CD1c-positive myeloid dendritic cell (primary cell): ENCODE measurements at regions not wholly inside any gene's neighbourhood (a gene's known extent, or its start where the extent isn't known, plus 50 kb on each side); places are given as distances from the start of the nearest gene placed in this dataset.

Experiments
- DNase-seq: peaks from one replicate; pipeline ENCODE4 v3.0.0-alpha.2; 2016; ENCODE audit errors: extremely low spot score

DNA sequence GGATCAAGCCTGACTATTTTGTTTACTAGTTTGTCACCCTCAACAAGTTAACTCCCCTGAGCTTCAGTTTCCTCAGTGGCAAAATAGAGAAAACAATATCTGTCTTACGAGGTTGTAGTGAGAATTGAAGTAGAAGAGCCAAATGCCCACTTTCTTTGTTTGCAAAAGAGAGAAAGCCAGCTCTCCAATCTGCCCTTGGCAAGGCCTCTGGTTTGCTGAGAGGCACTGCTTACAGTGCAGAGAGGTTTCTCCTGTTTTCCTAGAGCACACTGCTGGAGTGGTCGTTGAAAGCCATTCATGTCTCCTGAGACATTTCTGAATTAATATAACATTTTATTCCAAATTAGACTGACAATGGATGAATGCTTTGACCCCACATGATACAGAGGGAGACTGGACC is 260.5 kb upstream of the IGF1R start:
- no peak for DNase-seq

GRCh38 chr15:98390946-98391530 is 257.3 kb upstream of the IGF1R start:
- DNase-seq: no peak

- no peak for DNase-seq
Observed at GRCh38 chr15:98391568-98391967, 256.8 kb upstream of the IGF1R start.

- DNase-seq: no peak
Observed at GRCh38 chr15:98393471-98393870, 254.9 kb upstream of the IGF1R start.

DNA sequence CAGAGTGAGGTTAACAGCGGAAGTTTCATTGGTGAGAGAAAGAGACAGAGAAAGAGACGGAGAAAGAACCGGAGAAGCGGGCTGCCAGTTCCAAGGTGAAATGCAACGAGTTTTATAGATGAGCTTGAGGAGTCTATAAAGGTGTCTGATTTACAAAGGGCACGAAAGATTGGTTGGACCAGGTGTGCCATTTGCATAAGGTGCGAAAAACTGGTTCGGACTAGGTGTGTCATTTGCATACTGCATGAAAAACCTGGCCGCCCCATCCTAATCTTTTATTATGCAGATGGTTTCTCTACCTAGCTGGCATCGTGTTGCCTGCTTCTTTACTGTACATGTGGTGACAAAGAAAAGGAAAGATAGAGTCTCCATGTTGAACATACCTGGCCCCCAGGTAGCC is 253.8 kb upstream of the IGF1R start:
- DNase-seq: no peak

DNA sequence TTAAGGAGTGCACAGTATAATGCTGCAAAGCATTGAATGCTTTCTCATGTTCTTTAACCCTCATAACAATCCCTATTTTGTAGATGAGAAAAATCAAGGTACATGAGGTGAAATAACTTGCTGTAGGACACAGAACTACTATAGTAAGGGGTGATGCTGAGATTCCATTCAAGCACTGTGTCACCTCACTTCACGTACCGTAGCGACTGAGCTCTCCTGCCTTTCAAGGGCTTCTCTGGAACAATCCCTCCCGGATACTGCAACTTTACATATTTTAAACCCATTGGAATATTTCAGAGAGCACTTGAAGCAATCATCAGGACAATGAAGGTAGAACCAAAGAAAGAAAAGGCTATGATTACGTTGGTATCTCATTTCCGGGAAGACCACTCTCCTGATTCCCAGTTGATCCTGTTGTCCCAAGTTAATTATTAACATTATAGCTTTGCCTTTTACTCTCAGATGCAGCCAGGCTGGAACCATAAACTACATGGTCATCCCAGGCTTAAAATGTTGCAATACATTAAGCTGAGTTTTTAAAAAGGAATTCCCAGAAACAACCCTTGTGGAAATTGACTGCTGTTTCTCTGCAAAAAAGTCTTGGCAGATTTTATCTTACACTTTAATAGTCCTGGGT is 252.2 kb upstream of the IGF1R start:
- no peak for DNase-seq

DNA sequence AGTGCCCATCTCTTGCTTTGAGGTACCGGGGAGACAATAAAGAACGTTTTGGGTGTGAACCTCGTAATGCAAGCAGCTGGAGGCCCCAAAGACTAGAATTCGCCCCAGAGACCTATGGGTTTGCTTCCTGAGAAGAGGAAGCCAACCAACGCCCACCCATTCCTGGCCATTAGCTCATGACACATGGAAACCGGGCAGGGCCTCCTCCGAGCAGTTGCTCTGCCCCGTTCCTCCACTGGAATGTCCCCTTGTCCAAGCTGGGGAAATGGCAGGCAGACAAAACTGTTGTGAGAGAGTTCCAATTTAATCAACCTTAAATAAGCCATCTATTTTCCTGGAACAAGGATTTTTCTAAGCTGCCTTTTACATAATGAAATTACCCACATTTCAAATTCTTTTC is 250.9 kb upstream of the IGF1R start:
- DNase-seq: no peak

GRCh38 chr15:98398056-98398455 is 250.3 kb upstream of the IGF1R start:
- no peak for DNase-seq

DNA sequence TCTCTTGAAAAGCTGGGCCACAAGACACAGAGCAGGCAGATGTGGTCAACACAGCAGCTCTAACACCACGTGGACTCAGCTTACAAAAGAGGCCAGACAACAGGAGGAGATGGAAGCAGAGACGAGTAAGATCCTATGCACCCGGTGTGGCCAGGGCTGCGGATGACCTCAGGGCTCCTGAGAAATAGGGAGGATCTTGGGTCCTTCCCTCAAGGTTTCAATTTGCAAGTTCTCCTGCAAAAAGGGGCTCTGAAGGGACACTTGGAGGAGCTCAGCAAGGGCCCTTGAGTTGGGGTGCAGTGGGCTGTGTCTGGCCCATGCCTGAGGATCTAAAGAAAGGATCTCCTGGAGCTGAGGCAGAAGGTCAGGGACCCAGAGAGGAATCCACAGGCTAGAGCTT is 249.5 kb upstream of the IGF1R start:
- DNase-seq: no peak

DNA sequence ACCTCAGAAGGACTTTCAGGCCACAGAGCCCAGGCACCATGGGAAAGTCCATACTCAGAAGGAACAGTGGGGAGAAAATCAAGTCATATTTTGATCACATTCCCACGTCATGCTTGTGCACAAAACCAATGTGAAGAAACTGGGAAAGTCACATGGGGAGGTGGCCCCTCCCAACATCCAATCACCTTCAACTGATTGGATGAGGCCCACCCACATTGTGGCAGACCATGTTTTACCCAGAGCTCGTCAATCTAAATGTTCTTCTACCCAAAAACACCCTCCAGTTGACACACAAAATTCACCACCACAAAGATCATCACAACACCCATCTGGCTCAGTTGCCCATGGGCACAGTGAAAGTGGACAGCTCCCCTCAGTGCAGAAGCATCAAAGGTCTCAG is 248.2 kb upstream of the IGF1R start:
- DNase-seq: no peak

GRCh38 chr15:98401029-98401428 is 247.3 kb upstream of the IGF1R start:
- no peak for DNase-seq

DNA sequence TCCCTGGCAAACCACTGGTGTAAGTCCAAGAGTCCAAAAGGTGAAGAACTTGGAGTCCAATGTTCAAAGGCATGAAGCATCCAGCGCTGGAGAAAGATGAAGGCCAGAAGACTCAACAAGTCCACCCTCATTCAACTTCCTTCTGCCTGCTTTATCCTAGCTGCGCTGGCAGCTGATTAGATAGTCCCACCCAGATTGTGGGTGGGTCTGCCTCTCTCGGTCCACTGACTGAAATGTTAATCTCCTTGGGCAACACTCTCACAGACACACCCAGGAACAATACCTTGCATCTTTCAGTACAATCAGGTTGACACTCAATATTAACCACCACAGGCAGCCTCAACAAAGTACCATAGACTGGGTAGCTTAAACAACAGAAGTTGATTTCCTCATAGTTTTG is 245.9 kb upstream of the IGF1R start:
- no peak for DNase-seq

DNA sequence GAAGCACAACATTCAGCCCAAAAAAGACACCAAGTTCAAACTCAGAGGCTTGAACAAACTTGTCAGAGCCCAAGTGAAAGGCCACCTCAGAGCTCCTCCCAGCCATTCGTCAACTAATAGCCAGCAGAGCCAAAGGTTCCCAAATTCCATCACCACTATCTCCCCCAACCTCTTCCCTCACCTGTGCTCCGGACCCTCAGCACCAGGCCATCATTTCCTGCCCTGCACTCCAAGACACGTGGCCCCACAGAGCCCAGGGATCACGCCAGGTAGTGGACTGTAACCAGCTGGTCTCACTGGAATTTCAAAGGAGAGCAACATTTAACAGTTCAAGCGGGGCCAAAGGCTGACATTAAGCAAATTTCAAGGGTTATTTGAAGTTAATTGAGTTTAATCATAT is 245.2 kb upstream of the IGF1R start:
- no peak for DNase-seq

DNA sequence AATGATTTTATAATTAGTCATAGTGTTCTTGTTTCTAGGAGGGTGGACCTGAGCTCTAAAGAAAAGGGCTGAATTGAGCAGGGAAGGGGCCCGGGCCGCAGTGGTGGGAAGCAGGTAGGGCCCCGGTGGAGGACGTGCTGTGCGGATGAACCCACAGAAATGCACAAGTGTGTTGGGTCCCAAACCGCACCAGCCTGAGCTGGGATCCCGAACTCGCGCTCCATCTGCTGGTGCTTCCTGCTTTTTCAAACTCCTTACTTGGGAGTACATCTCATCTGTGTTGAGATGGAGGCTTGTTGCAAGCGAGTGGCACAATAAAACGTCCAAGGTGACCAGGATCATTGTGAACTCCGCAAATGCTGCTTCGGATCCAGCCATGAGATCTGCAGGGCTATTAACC is 244.8 kb upstream of the IGF1R start:
- no peak for DNase-seq

- DNase-seq: no peak
Observed at GRCh38 chr15:98405013-98405412, 243.3 kb upstream of the IGF1R start.

DNA sequence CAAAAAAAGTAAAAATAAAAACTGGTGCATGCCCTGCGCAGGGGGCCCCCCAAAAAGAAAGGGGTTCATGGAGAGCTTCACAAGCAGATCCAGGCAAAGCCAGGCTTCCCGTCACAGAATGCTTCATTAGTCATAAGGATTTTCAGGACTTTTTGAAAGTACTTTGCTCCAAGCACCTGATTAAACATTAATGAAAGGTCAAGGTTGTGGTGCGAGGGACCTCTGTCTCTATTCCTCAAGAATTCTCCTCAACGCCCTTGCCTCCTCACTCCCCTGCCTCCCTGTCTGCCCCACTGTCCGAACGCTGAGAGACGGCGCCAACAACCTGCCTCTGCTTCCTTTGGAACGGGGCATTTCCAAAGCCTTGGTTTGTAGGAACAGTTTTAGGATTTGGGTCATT is 240.1 kb upstream of the IGF1R start:
- no peak for DNase-seq

DNA sequence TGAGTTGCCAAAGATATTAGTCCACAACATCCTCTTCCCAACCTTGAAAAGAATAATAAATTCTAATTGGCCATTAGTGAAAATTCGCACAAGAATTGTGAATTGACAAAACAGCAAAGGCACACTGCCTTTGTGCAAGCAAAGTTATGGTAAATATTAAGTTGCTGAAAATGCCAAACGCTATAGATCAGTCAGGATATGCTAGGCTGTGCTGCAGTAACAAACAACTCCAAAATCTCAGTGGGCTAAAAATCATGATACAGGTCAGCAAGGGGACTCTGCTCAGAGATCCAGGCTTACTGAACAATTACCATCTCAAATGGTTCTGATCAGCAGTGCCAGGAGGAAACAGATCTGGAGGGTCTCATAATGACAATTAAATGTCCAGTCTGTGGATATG is 238.0 kb upstream of the IGF1R start:
- no peak for DNase-seq

GRCh38 chr15:98412852-98413251 is 235.5 kb upstream of the IGF1R start:
- DNase-seq: no peak

DNA sequence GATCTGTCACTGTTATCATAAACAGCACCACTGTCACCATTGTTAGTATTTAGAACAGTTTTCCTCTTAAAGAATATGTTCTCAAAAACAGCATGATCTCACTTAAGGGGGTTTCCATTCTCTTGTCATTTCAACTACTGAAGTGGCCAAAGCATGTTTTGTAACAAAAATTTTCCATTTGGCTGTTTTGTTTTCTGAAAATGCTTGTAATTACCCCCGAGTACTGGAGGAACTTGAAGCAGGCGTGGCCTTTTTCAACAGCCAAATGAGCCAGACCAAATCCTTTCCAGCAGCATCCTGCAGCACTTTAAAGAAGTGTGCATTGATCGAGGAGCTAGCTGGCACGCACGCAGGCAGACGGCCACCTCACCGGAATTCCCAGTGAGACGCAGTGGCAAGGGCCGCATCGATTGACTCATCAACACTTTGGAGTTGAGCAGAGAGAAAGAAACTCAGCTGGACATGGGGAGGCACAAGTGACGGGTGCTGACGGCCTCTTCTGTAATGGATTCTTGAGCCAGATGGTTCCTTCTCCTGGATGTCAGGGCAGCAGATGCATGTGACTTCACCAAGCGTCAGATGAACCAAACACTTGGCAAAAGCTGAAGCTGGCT is 234.3 kb upstream of the IGF1R start:
- DNase-seq: no peak

DNA sequence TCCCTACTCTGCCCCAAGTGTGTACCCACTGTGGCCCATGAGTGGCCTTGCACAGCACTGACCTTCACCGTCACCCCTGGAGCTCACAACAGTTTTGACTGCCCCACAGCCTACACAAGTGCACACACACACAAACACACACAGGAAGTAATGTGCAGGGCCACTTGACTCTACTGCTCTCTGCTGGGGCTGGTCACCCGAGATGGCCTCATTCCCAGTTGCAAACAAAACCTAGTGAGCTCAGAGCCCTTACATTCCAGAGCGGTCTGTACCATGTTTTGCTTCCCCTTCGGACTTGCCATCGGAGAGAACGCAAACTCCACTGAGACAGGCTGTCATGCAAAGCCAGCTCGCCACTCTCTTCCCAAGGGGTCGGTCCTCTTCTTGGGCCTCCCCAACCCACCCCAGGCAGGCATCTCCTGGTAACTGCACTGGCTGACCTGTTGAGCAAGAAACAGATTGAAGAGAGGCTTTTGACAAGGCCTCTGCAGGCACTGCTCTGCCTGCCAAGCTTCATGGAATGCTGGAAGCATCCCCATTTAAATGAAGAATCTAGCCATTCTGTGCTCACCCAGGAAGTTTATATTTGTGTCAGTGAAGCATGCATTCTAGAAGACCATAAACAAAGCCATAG is 232.0 kb upstream of the IGF1R start:
- DNase-seq: no peak

- no peak for DNase-seq
Observed at GRCh38 chr15:98417346-98417745, 231.0 kb upstream of the IGF1R start.

- DNase-seq: no peak
Observed at GRCh38 chr15:98418122-98418521, 230.2 kb upstream of the IGF1R start.

DNA sequence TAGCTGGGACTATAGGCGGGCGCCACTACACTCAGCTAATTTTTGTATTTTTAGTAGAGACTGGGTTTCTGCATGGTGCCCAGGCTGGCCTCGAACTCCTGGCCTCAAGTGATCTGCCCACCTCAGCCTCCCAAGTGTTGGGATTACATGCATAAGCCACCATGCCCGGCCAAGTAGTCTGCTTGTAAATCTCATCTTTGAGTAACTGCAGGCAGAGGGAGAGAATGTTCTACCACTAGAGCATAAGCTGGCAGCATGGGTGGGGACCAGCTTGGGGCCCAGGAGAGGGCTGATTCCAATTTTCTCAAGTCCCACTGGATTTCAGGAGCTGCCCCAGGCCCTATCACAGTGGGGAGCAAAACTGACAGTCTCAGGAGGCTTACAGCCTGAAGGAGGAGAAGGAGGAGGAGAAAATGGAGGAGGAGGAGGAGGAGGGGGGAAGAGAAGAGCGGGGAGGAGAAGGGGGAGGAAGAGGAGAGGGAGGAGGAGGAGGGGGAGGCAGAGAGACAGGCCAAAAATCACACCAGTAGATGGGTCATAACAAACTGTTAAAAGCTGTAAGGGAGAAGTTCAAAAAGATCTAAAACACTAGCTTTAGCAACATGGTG is 229.1 kb upstream of the IGF1R start:
- no peak for DNase-seq
